ENCODE measurements at regions not wholly inside any gene's neighbourhood (a gene's known extent, or its start where the extent isn't known, plus 50 kb on each side); places are given as distances from the start of the nearest gene placed in this dataset.

DNA sequence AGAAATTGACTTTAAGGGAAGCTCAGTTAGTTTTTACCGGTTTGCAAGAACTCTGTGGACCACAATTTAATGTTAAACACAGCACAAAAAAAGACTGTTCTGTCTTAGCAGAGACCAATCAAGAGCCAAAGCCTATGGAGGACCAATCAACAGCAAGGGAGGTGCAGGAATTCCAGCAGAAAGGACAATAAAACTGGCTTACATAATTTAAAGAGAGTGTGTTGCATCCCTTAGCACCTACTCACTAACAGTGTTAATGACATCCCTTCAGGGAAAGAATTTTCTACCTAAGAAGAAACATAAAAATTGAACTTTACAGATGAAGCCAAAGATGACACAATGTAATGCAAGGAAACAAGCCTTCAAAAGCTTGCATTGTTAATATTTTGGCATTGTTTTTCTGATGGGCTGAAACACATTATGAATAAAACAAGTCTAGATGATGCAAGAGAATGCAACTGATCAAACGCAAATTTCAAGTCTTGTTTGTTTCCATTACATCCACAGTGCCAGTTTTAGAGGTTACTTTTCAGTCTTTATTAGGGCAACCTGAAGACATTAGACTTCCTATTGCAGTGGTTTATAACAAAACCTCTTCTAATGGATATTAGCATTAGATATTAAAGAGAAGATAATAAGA lies 111.3 kb upstream of the FST start:
- TF ChIP-seq, protein P1, sequence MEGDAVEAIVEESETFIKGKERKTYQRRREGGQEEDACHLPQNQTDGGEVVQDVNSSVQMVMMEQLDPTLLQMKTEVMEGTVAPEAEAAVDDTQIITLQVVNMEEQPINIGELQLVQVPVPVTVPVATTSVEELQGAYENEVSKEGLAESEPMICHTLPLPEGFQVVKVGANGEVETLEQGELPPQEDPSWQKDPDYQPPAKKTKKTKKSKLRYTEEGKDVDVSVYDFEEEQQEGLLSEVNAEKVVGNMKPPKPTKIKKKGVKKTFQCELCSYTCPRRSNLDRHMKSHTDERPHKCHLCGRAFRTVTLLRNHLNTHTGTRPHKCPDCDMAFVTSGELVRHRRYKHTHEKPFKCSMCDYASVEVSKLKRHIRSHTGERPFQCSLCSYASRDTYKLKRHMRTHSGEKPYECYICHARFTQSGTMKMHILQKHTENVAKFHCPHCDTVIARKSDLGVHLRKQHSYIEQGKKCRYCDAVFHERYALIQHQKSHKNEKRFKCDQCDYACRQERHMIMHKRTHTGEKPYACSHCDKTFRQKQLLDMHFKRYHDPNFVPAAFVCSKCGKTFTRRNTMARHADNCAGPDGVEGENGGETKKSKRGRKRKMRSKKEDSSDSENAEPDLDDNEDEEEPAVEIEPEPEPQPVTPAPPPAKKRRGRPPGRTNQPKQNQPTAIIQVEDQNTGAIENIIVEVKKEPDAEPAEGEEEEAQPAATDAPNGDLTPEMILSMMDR (IDR thresholded peaks at IDR 0.05) = no peak
- TF ChIP-seq POLR2AphosphoS5 (IDR thresholded peaks at IDR 0.05) (no peak), POLR2A (IDR thresholded peaks at IDR 0.05) (no peak)

Measured in breast epithelium (tissue), 3 donors.